Fibroblast of lung (primary cell): ENCODE measurements at regions not wholly inside any gene's neighbourhood (a gene's known extent, or its start where the extent isn't known, plus 50 kb on each side); places are given as distances from the start of the nearest gene placed in this dataset.
A peak's percentile ranks its signal among the peaks of the same experiment; 100 is the strongest.

Source experiments
- DNase-seq, 2 donors: peaks; one replicate each; pipeline versions ENCODE4 v3.0.0 to v3.0.0-alpha.2; 2010; ENCODE audit warnings: low read depth in 2 of 2
- H2AFZ ChIP-seq: 2 replicates; pipeline ENCODE4 v1.5.1; 2012; ENCODE audit warnings: low read length, control low read depth, inconsistent platforms
- H3K27ac ChIP-seq: 2 replicates; pipeline ENCODE4 v1.5.1; 2011; ENCODE audit warnings: low read length, control low read depth; ENCODE audit not compliant: insufficient read depth
- H3K27me3 ChIP-seq: 2 replicates; pipeline ENCODE4 v1.5.1; 2011; ENCODE audit warnings: mild to moderate bottlenecking, low read length; ENCODE audit not compliant: control insufficient read depth, insufficient read depth
- H3K36me3 ChIP-seq: 2 replicates; pipeline ENCODE4 v1.5.1; 2011; ENCODE audit warnings: low read length; ENCODE audit not compliant: control insufficient read depth, insufficient read depth
- H3K4me1 ChIP-seq: 2 replicates; pipeline ENCODE4 v1.5.1; 2011; ENCODE audit warnings: low read length; ENCODE audit not compliant: control insufficient read depth, insufficient read depth; ENCODE audit errors: extremely low read depth
- H3K4me2 ChIP-seq: 2 replicates; pipeline ENCODE4 v1.5.1; 2011; ENCODE audit warnings: low read length, control low read depth; ENCODE audit not compliant: insufficient read depth; ENCODE audit errors: extremely low read depth
- H3K4me3 ChIP-seq, 4 experiments: fragments of 200-600 bp in 1 of 4; sonication (generic) in 1 of 4; replicated peaks in 1 of 4; 2 replicates each; pipeline ENCODE4 v1.5.1; 2011 to 2016; ENCODE audit warnings: low read length in 4 of 4, low read depth in 3 of 4, mild to moderate bottlenecking in 3 of 4, control low read depth in 2 of 4, inconsistent platforms in 1 of 4, mixed read lengths in 1 of 4; ENCODE audit not compliant: insufficient read depth in 1 of 4; ENCODE audit errors: control extremely low read depth in 1 of 4
- H3K79me2 ChIP-seq: 2 replicates; pipeline ENCODE4 v1.5.1; 2012; ENCODE audit warnings: mild to moderate bottlenecking, low read length, inconsistent platforms; ENCODE audit not compliant: control insufficient read depth, insufficient read depth
- H3K9ac ChIP-seq: 2 replicates; pipeline ENCODE4 v1.5.1; 2011; ENCODE audit warnings: mild to moderate bottlenecking, low read length, control low read depth; ENCODE audit not compliant: insufficient read depth
- H3K9me3 ChIP-seq: 2 replicates; pipeline ENCODE4 v1.5.1; 2012; ENCODE audit warnings: low read depth, low read length; ENCODE audit not compliant: control insufficient read depth, insufficient read depth
- H4K20me1 ChIP-seq: 2 replicates; pipeline ENCODE4 v1.5.1; 2011; ENCODE audit warnings: low read length; ENCODE audit not compliant: control insufficient read depth, insufficient read depth; ENCODE audit errors: extremely low read depth
- EZH2 ChIP-seq: IDR thresholded peaks from 2 replicates; pipeline ENCODE4 v1.5.1; 2012; ENCODE audit warnings: low read length, control low read depth, mild to moderate bottlenecking; ENCODE audit errors: missing control alignments
- TF ChIP-seq, protein P1 (sequence below), 2 donors: IDR thresholded peaks in 1 of 2; conservative IDR thresholded peaks in 1 of 2; 1 replicate in 1 of 2; 2 replicates in 1 of 2; pipeline ENCODE4 v1.5.1; 2011 to 2012; ENCODE audit warnings: low read length in 2 of 2, control low read depth in 1 of 2, inconsistent platforms in 1 of 2, low read depth in 1 of 2, mild to moderate bottlenecking in 1 of 2

DNA sequence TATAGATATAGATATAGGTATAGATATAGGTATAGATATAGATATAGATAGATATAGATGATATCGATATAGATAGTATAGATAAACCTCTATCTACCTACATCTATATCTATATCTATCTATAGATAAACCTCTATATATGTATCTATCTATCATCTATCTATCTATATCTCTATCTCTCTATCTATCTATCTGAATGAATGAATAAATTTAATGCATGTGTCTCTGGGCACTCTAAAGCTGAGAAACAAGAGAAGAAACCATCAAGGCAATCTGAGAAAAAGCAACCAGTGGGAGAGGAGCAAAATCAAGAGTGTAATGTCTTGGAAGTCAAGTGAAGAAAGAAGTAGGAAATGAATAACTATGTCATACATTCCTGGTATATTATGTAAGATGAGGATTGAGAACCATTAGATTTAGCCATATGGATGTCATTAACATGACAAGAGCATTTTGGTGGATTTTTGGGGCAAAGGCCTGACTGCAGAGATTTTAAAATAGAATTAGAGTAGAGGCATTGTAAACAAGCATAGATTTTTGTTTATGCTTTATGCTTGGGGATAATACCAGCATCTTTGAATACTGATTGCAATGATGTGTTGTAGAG lies 1262.7 kb upstream of the MIR17HG start:
- Histone ChIP-seq H3K36me3 (no peaks in the 10 kb centered on the region), H3K4me1 (no peaks in the 10 kb centered on the region), H3K79me2 (no peaks in the 10 kb centered on the region), H4K20me1 (no peaks in the 10 kb centered on the region), H3K27me3 (no peaks in the 10 kb centered on the region), H3K9ac (no peak overlapping the region), H3K4me2 (no peak overlapping the region), H2AFZ (no peak overlapping the region), H3K27ac (no peak overlapping the region), H3K4me3 (no peak overlapping the region), H3K9me3 (no peaks in the 10 kb centered on the region)
- DNase-seq, result peak; percentile 19 to 42
- TF ChIP-seq, protein P1, sequence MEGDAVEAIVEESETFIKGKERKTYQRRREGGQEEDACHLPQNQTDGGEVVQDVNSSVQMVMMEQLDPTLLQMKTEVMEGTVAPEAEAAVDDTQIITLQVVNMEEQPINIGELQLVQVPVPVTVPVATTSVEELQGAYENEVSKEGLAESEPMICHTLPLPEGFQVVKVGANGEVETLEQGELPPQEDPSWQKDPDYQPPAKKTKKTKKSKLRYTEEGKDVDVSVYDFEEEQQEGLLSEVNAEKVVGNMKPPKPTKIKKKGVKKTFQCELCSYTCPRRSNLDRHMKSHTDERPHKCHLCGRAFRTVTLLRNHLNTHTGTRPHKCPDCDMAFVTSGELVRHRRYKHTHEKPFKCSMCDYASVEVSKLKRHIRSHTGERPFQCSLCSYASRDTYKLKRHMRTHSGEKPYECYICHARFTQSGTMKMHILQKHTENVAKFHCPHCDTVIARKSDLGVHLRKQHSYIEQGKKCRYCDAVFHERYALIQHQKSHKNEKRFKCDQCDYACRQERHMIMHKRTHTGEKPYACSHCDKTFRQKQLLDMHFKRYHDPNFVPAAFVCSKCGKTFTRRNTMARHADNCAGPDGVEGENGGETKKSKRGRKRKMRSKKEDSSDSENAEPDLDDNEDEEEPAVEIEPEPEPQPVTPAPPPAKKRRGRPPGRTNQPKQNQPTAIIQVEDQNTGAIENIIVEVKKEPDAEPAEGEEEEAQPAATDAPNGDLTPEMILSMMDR (conservative IDR thresholded peaks at IDR 0.05 in 1 of 2, IDR thresholded peaks at IDR 0.05 in 1 of 2; ENCODE audit: low read depth in 1 of 2, low read length in 2 of 2), result no peak
- TF ChIP-seq EZH2, result no peak

DNA sequence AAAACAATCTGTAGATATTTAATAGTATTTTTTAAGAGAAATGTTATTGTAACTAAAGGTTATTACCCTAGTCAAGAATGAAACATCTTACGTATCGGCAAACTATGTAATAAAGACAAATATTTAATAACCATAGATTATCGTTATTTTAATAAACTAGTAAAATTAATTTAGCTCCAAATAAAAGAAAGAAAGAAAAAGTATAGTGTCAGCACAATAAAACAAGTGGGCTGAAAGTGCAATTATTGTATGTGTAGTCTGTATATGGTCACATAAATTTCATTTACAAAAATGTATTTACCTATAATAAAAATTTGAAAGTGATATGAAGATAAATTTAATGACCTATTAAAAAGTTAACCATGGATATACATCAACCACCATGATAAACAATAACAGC lies 1258.4 kb upstream of the MIR17HG start:
- no peak overlapping the region for H2AFZ ChIP-seq
- no peaks in the 10 kb centered on the region for H3K27me3 ChIP-seq
- DNase-seq, result no peak
- no peaks in the 10 kb centered on the region for H3K9me3 ChIP-seq
- no peak overlapping the region for H3K4me3 ChIP-seq
- no peaks in the 10 kb centered on the region for H4K20me1 ChIP-seq
- H3K36me3 ChIP-seq, result no peaks in the 10 kb centered on the region
- no peak overlapping the region for H3K9ac ChIP-seq
- no peak overlapping the region for H3K27ac ChIP-seq
- no peaks in the 10 kb centered on the region for H3K4me1 ChIP-seq
- no peak for TF ChIP-seq EZH2
- TF ChIP-seq, protein P1 (conservative IDR thresholded peaks at IDR 0.05 in 1 of 2, IDR thresholded peaks at IDR 0.05 in 1 of 2; ENCODE audit: low read depth in 1 of 2, low read length in 2 of 2), result no peak
- H3K4me2 ChIP-seq, result no peak overlapping the region
- no peaks in the 10 kb centered on the region for H3K79me2 ChIP-seq

DNA sequence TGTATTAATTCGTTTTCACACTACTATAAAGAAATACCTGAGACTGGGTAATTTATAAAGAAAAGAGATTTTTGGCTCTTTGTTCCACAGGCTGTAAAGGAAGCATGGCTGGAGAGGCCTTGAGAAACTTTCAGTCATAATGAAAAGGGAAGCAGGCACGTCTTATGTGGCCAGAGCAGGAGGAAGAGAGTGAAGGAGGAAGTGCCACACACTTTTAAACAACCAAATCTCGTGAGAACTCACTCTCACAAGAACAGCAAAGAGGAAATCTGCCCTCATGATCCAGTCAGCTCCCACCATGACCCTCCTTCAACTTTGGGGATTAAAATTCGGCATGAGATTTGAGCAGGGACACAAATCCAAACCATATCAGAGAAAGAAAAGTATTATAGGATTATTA lies 1255.9 kb upstream of the MIR17HG start:
- no peaks in the 10 kb centered on the region for H3K79me2 ChIP-seq
- no peak for DNase-seq
- no peaks in the 10 kb centered on the region for H4K20me1 ChIP-seq
- H3K27ac ChIP-seq, result no peak overlapping the region
- H3K4me2 ChIP-seq, result no peak overlapping the region
- no peaks in the 10 kb centered on the region for H3K36me3 ChIP-seq
- no peaks in the 10 kb centered on the region for H3K4me1 ChIP-seq
- H3K9me3 ChIP-seq, result no peaks in the 10 kb centered on the region
- TF ChIP-seq EZH2, result no peak
- TF ChIP-seq, protein P1 (conservative IDR thresholded peaks at IDR 0.05 in 1 of 2, IDR thresholded peaks at IDR 0.05 in 1 of 2; ENCODE audit: low read depth in 1 of 2, low read length in 2 of 2), result no peak
- H2AFZ ChIP-seq, result no peak overlapping the region
- no peaks in the 10 kb centered on the region for H3K27me3 ChIP-seq
- H3K4me3 ChIP-seq, result no peak overlapping the region
- H3K9ac ChIP-seq, result no peak overlapping the region
